ENCODE measurements at regions not wholly inside any gene's neighbourhood (a gene's known extent, or its start where the extent isn't known, plus 50 kb on each side); places are given as distances from the start of the nearest gene placed in this dataset.

- H2AFZ ChIP-seq (ENCODE audit: low read depth, low read length), result no peak overlapping the region
- ATAC-seq (ENCODE audit: insufficient read depth, low read depth), result no peak
- H3K4me3 ChIP-seq (ENCODE audit: low read depth in 1 of 2, low read length in 2 of 2), result no peak overlapping the region
- no peak for TF ChIP-seq EZH2 (IDR thresholded peaks at IDR 0.05; ENCODE audit: borderline replicate concordance, low read depth, low read length, severe bottlenecking)
- TF ChIP-seq CTCF (IDR thresholded peaks at IDR 0.05; ENCODE audit: borderline replicate concordance, extremely low read depth, low read length, poor library complexity, severe bottlenecking), result no peak
- no peak for DNase-seq
- H3K27ac ChIP-seq (ENCODE audit: low read length), result no peak overlapping the region
- H3K36me3 ChIP-seq (ENCODE audit: insufficient read depth, low read length), result no peaks in the 10 kb centered on the region
- no peak overlapping the region for H3K4me2 ChIP-seq (ENCODE audit: insufficient read depth, low read length)
- H3K9me3 ChIP-seq (ENCODE audit: insufficient read depth, low read length, severe bottlenecking), result no peaks in the 10 kb centered on the region
- peaks cover 8% of the 10 kb centered on the region for H3K27me3 ChIP-seq (ENCODE audit: insufficient read depth, low read length, poor library complexity)
- no peaks in the 10 kb centered on the region for H3K4me1 ChIP-seq (ENCODE audit: insufficient read depth, low read length)
- H3K79me2 ChIP-seq (ENCODE audit: insufficient read depth, low read length), result no peaks in the 10 kb centered on the region
- no peak overlapping the region for H3K9ac ChIP-seq (ENCODE audit: low read depth, low read length)
- H4K20me1 ChIP-seq (ENCODE audit: insufficient read depth, low read length), result no peaks in the 10 kb centered on the region
Observed at GRCh38 chr3:193859195-193859594, 266.2 kb downstream of the OPA1 start.

DNA sequence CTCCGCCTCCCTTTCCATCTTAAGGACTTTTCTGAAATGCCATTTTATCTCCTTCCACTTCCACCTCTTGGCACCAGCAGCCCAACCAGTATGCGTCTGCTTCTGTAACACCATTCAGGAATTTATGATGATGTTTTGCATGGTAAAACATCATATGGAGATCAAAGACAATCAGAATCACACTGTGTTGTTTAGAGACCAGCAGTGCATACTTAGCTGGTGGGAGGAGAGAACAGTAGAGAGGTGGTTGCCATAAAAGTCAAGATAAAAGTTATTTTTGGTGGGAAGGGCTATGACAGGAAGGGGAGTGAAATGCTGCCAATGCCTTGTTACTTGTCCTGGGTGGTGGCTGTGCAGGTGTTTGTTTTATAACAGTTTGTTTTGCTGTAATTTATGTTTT is 268.0 kb downstream of the OPA1 start:
- DNase-seq (no peak), ATAC-seq (ENCODE audit: insufficient read depth, low read depth) (no peak)
- TF ChIP-seq CTCF (IDR thresholded peaks at IDR 0.05; ENCODE audit: borderline replicate concordance, extremely low read depth, low read length, poor library complexity, severe bottlenecking) (no peak), EZH2 (IDR thresholded peaks at IDR 0.05; ENCODE audit: borderline replicate concordance, low read depth, low read length, severe bottlenecking) (no peak)
- Histone ChIP-seq H2AFZ (ENCODE audit: low read depth, low read length) (no peak overlapping the region), H3K27me3 (ENCODE audit: insufficient read depth, low read length, poor library complexity) (peaks cover 3% of the 10 kb centered on the region), H3K27ac (ENCODE audit: low read length) (no peak overlapping the region), H3K9ac (ENCODE audit: low read depth, low read length) (no peak overlapping the region), H3K36me3 (ENCODE audit: insufficient read depth, low read length) (no peaks in the 10 kb centered on the region), H4K20me1 (ENCODE audit: insufficient read depth, low read length) (no peaks in the 10 kb centered on the region), H3K4me2 (ENCODE audit: insufficient read depth, low read length) (no peak overlapping the region), H3K9me3 (ENCODE audit: insufficient read depth, low read length, severe bottlenecking) (no peaks in the 10 kb centered on the region), H3K79me2 (ENCODE audit: insufficient read depth, low read length) (no peaks in the 10 kb centered on the region), H3K4me1 (ENCODE audit: insufficient read depth, low read length) (no peaks in the 10 kb centered on the region), H3K4me3 (ENCODE audit: low read depth in 1 of 2, low read length in 2 of 2) (no peak overlapping the region)

- H3K36me3 ChIP-seq (ENCODE audit: insufficient read depth, low read length), result no peaks in the 10 kb centered on the region
Observed at GRCh38 chr3:193862843-193863242, 269.8 kb downstream of the OPA1 start.

More at GRCh38 chr3:193862843-193863242, 269.8 kb downstream of the OPA1 start:
- Histone ChIP-seq H3K9me3 (ENCODE audit: insufficient read depth, low read length, severe bottlenecking) (no peaks in the 10 kb centered on the region), H3K79me2 (ENCODE audit: insufficient read depth, low read length) (no peaks in the 10 kb centered on the region), H3K9ac (ENCODE audit: low read depth, low read length) (no peak overlapping the region), H3K4me3 (ENCODE audit: low read depth in 1 of 2, low read length in 2 of 2) (no peak overlapping the region), H3K27ac (ENCODE audit: low read length) (no peak overlapping the region), H3K4me2 (ENCODE audit: insufficient read depth, low read length) (no peak overlapping the region), H2AFZ (ENCODE audit: low read depth, low read length) (no peak overlapping the region), H3K4me1 (ENCODE audit: insufficient read depth, low read length) (no peaks in the 10 kb centered on the region), H3K27me3 (ENCODE audit: insufficient read depth, low read length, poor library complexity) (no peaks in the 10 kb centered on the region), H4K20me1 (ENCODE audit: insufficient read depth, low read length) (no peaks in the 10 kb centered on the region)
- no peak for ATAC-seq (ENCODE audit: insufficient read depth, low read depth)
- TF ChIP-seq CTCF (IDR thresholded peaks at IDR 0.05; ENCODE audit: borderline replicate concordance, extremely low read depth, low read length, poor library complexity, severe bottlenecking) (no peak), EZH2 (IDR thresholded peaks at IDR 0.05; ENCODE audit: borderline replicate concordance, low read depth, low read length, severe bottlenecking) (no peak)
- DNase-seq, result no peak
